GM12872 (cell line): ENCODE measurements at regions not wholly inside any gene's neighbourhood (a gene's known extent, or its start where the extent isn't known, plus 50 kb on each side); places are given as distances from the start of the nearest gene placed in this dataset.

ENCODE experiments used
- CTCF ChIP-seq: IDR thresholded peaks from 3 replicates; pipeline ENCODE4 v1.5.1; 2011; ENCODE audit warnings: low read depth, mild to moderate bottlenecking, low read length, moderate library complexity; ENCODE audit not compliant: insufficient read depth

- TF ChIP-seq CTCF: no peak
Observed at GRCh38 chr5:63727583-63727982, 234.7 kb downstream of the HTR1A start.

DNA sequence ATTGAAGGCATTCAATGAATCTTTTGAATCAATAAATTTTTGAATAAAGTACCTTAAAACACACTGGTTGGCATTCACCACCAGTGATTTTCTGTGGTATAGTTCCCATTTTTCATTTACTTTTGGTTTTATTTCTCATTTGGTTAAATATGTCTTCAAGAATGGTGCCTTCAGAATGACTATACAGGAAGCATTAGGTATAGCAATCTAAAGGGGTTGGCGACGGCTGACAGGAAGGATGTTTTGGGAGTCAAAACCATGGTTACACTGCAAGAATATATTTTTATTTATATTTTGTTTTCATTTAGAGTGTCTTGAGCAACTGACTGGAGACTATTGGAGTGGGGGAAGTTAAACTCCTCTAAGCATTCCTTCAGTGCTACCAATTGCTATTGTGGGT, 235.7 kb downstream of the HTR1A start:
- TF ChIP-seq CTCF: no peak

- TF ChIP-seq CTCF: no peak
Observed at GRCh38 chr5:63719147-63719546, 243.1 kb downstream of the HTR1A start.

DNA sequence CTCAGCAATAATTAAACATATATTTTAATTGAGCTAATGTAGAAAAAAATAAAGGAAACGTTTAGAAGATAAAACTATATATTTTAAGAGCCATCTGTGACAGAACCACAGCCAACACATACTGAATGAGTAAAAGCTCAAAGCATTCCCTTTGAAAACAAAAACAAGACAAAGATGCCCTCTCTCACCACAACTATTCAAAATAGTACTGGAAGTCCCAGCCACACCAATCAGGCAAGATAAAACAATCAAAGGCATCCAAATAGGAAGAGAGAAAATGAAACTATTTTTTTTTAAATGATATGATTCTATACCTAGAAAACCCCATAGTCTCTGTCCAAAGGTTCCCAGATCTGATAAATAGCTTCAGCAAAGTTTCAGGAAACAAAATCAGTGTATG, 262.0 kb downstream of the HTR1A start:
- no peak for TF ChIP-seq CTCF

DNA sequence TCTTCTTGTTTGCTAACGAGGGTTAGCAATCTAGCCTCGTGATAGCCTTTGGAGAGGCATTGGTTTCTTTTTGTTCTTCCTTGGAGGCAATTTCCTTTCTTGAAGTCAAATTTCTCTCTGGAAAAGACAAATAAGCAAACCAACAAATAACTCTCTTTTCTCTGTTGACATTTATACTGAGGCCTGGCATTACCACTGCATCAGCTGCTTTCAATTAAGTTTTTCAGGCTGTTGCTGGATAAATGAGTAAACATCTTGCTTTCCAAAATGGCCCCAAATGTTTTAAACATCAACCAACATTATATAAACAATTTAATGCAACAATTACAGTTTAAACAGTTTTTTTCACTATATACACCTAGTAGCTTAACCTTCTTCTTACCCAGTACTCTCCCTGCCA, 264.4 kb downstream of the HTR1A start:
- TF ChIP-seq CTCF: no peak

GRCh38 chr5:63690546-63690945, 271.7 kb downstream of the HTR1A start:
- TF ChIP-seq CTCF: no peak

DNA sequence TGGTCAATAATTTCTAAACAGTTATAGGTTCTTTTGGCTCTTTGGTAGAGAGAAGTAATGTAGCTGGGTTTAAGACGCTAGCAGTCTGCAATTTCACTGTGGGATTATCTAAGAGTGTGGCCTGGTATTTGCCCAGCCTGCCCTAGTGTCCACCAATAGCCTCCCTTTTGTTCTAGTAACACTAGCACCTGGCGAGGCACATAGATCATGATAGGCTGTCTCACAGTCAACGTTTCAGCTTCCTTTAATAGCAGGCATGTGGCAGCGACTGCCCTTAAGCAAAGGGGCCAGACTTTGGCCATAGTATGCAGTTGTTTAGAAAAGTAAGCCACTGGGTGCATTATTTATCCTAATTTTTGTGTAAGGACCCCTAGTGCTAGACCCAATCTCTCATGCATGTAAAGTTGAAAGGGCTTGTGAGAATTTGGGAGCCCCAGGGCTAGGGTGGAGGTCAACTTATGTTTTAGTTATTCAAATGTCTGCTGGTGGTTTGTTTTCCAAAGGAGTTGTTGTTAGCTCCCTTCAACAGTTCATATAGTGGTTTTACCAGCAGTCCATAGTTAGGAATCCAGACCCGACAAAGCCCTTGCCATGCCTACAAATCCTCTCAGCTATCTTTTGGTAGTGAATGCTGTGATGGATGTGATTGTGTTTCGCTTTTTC, 274.3 kb downstream of the HTR1A start:
- TF ChIP-seq CTCF: no peak
